GM10266 (cell line): ENCODE measurements at regions not wholly inside any gene's neighbourhood (a gene's known extent, or its start where the extent isn't known, plus 50 kb on each side); places are given as distances from the start of the nearest gene placed in this dataset.

Source experiments
- DNase-seq: peaks from one replicate; pipeline ENCODE4 v3.0.0; 2012; ENCODE audit errors: extremely low spot score
- TF ChIP-seq, protein P1 (sequence below): IDR thresholded peaks from 2 replicates; pipeline ENCODE4 v1.5.1; 2012; ENCODE audit warnings: mild to moderate bottlenecking, low read depth; ENCODE audit not compliant: control insufficient read depth, insufficient read depth; ENCODE audit errors: missing control alignments

DNA sequence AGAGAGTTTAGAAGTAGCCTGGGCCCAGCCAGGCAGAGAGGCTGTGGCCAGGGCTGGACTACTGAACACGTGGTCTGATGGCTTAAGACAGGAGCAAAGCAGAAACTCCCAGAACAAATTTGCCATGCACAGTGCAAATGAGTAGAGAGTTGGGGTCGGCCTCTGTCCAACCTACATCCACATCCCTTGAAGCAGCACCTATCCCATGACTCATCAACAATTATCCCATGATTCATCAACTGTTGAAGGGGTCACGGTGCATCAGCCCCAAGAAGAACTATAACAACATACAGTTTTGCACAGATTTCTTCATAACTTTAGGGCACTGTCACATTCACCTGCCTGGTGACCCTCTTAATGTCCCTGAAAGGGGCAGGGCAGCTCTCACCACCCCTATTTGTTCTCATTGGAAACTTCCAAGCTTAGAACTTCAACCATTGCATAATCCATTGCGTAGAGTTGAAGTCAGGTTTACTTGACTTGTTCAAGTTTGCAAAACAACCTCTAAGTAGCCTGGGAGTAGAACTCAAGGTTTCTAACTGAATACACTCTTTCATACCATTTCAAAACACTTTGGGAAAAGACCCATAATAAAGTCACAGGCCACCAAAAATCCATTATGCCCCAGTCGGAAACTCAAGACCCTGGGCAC lies 235.2 kb upstream of the CDH5 start:
- TF ChIP-seq, protein P1, sequence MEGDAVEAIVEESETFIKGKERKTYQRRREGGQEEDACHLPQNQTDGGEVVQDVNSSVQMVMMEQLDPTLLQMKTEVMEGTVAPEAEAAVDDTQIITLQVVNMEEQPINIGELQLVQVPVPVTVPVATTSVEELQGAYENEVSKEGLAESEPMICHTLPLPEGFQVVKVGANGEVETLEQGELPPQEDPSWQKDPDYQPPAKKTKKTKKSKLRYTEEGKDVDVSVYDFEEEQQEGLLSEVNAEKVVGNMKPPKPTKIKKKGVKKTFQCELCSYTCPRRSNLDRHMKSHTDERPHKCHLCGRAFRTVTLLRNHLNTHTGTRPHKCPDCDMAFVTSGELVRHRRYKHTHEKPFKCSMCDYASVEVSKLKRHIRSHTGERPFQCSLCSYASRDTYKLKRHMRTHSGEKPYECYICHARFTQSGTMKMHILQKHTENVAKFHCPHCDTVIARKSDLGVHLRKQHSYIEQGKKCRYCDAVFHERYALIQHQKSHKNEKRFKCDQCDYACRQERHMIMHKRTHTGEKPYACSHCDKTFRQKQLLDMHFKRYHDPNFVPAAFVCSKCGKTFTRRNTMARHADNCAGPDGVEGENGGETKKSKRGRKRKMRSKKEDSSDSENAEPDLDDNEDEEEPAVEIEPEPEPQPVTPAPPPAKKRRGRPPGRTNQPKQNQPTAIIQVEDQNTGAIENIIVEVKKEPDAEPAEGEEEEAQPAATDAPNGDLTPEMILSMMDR = no peak
- no peak for DNase-seq

DNA sequence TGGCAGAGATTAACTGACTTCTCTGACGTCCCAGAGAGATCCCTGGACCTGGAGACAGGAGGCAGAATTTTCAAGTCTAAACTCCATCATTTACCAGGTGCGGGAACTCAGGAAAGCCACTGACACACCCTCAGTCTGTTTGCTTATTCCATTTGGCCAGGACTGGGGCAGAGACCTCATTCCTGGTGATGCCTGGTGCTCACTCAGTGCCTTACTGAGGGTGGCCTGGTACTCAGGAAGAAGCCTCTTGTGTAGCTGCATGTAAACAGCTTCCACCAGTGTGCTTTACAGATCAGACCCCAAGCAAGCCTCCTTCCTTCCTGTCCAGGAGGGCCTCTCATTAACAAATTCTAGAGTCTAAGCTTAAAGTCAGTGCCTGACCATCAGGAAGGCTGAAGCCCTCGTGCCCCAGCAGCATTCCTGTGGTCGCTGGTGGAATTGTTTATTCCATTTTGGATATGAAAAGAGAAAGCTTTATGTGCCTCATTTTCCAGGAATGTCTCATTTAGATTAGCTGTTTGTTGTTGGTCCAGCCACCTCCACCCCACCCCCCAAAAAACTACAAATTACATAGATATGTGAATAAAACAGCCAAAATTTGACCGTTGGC lies 236.1 kb upstream of the CDH5 start:
- no peak for DNase-seq

DNA sequence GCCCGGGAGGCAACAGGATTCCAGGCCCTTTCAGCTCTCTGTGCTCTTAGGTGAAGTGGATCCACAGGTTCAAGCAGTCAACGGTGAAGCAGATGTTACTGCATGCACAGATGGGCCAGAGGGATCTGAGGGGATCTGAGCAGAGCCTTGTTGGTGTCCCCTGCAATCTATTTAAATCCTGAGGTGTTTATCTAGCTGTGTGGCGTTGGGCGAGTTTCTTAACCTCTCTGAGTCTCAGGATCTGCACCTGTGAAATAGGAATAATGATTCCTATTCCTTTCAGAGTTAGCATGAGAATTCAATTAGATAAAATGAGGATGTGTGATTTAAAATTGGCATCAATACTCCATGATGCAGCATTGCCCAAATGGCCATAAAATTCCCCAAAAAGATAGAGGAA lies 237.3 kb upstream of the CDH5 start:
- TF ChIP-seq, protein P1 = no peak
- DNase-seq = no peak

More for the DNA sequence above, 236.1 kb upstream of the CDH5 start:
- TF ChIP-seq, protein P1 = no peak

DNA sequence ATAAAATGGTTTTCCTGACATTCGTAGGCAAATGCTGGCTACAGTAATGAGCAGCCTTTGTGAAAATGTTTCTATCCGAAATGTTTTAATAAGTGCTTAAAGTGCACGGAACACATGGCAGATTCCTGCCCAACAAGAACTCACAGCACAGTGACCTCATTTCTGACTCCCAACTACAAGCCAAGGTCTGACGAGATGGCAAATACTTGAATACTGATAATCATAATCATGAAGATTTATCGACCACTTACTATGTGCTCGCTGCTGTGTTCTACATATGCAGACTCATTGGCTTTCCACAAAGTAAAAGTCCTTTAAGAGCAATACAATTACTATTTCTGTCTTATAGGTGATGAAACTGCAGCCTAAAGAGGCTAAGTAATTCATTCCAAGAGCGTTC lies 238.1 kb upstream of the CDH5 start:
- TF ChIP-seq, protein P1 = no peak
- no peak for DNase-seq

DNA sequence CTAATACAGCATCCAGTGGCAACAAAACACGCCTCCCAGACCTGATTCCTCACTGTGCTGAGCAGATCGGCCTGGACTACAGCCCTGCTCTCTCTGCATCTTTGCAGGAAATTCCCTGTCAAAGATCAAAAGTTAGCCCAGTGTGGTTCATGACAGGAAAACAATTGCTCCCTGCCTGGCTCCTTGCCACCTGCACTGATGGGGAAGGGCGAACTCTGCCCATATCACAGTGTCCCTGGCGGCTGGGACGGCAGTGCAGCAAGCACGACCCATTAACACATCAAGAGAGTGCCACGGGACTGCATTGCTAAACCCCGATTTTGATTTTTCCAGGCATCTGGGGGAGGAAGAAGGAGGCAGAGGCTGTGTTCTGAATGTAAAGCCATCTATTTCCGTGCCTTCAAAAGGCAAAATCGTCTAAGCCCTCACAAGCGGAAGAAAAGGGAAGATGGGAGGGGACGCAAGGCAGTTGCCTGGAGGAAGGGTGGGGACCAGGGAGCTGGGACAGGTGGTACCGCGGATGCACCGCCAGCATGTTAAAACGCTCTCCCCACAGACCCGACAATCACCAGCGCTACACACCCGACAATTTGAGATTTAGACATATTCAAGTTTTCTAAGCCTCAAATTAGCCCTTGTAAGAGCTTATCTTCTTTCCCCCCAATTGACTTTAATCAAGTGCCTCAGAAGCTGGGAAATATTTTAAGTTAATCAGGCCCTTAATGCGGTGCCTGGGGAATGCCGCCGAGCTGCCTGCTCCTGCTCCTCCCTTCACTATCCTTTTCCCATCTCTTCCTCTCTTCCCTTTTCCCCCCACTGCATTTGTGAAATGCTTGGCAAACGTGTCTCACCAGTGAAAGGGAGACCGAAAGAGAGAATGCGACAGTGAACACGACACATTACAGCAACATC lies 238.8 kb upstream of the CDH5 start:
- DNase-seq = no peak
- TF ChIP-seq, protein P1 = no peak

DNA sequence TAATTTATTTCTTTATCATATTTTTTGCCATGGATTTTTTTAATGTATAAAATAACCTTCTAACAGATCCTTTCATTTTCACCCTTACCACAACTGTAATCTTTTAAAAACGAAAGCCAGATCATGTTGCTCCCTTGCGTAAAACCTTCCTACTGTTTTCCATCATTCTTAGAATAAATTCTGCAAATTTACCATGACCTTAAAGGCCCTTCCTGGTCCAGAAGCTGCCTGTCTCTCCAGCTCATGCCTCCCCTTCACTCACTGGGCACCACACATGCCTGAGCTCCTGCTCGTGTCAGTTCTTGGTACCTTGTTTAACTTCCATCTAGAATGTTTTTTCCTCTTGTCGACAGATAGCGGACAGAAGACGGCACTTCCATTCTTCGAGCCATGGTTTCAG lies 245.0 kb upstream of the CDH5 start:
- DNase-seq = no peak
- TF ChIP-seq, protein P1 = no peak
